Stimulated activated CD4-positive, alpha-beta T cell treated with anti-CD3 and anti-CD28 coated beads, TNF-alpha, amount 100 ng/mL, for 4 hours (primary cell): ENCODE measurements at regions not wholly inside any gene's neighbourhood (a gene's known extent, or its start where the extent isn't known, plus 50 kb on each side); places are given as distances from the start of the nearest gene placed in this dataset.

Source experiments
- DNase-seq, 3 experiments: peaks; one replicate each; pipeline ENCODE4 v3.0.0-alpha.2; 2020; ENCODE audit warnings: low read depth in 3 of 3

GRCh38 chr2:176502619-176503018, 233.4 kb downstream of the MTX2 start:
- no peak for DNase-seq

GRCh38 chr2:176503776-176504175, 234.5 kb downstream of the MTX2 start:
- no peak for DNase-seq

- DNase-seq = no peak
Measured at GRCh38 chr2:176504440-176504839, 235.2 kb downstream of the MTX2 start.

GRCh38 chr2:176507786-176508185, 238.5 kb downstream of the MTX2 start:
- no peak for DNase-seq

- DNase-seq = no peak
Measured at GRCh38 chr2:176508374-176508773, 239.1 kb downstream of the MTX2 start.

GRCh38 chr2:176508984-176509740, 239.9 kb downstream of the MTX2 start:
- no peak for DNase-seq

- DNase-seq = no peak
Measured at GRCh38 chr2:176514276-176514675, 245.0 kb downstream of the MTX2 start.

- DNase-seq = no peak
Measured at GRCh38 chr2:176514805-176515500, 245.7 kb downstream of the MTX2 start.

GRCh38 chr2:176516051-176516602, 246.9 kb downstream of the MTX2 start:
- no peak for DNase-seq

- no peak for DNase-seq
Measured at GRCh38 chr2:176518823-176519222, 249.6 kb downstream of the MTX2 start.

- no peak for DNase-seq
Measured at GRCh38 chr2:176521878-176522670, 252.8 kb downstream of the MTX2 start.

- no peak for DNase-seq
Measured at GRCh38 chr2:176525086-176525485, 255.8 kb downstream of the MTX2 start.

- no peak for DNase-seq
Measured at GRCh38 chr2:176526995-176527901, 258.0 kb downstream of the MTX2 start.

GRCh38 chr2:176531608-176532007, 262.4 kb downstream of the MTX2 start:
- no peak for DNase-seq

GRCh38 chr2:176533505-176534193, 264.4 kb downstream of the MTX2 start:
- DNase-seq = no peak

GRCh38 chr2:176534798-176535466, 265.7 kb downstream of the MTX2 start:
- DNase-seq = no peak

- DNase-seq = no peak
Measured at GRCh38 chr2:176535467-176536113, 266.3 kb downstream of the MTX2 start.

- no peak for DNase-seq
Measured at GRCh38 chr2:176536439-176537133, 267.3 kb downstream of the MTX2 start.

- no peak for DNase-seq
Measured at GRCh38 chr2:176537932-176538331, 268.7 kb downstream of the MTX2 start.
